ENCODE measurements at regions not wholly inside any gene's neighbourhood (a gene's known extent, or its start where the extent isn't known, plus 50 kb on each side); places are given as distances from the start of the nearest gene placed in this dataset.

DNA sequence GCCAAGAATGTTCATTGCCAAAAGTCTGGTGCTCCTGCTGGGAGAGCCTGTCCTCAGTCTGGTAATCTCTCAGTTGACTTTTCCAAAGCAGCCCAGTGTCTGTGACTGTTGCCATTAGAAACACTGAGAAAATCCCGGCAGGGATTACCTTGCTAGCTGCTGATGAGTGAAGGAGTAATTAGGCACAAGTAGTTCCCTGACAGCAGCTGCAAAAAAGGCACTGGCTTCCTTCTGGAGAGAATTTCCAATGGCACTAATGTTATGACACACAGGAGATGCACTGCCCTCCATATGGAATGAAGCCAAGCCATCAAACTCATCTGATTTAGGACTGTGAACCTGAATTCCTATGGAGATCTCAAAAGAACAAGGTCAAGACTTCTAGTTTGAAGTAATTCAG lies 1321.2 kb upstream of the SEL1L start:
- no peaks in the 10 kb centered on the region for H3K36me3 Mint-ChIP-seq
- H3K27ac Mint-ChIP-seq: no peak overlapping the region
- no peaks in the 10 kb centered on the region for H3K27me3 Mint-ChIP-seq (ENCODE audit: low read depth in 2 of 2)
- no peaks in the 10 kb centered on the region for H3K27me3 ChIP-seq (ENCODE audit: control insufficient read depth, insufficient read depth, low read length)
- H3K9me3 ChIP-seq (ENCODE audit: control insufficient read depth, insufficient read depth, low read length): no peaks in the 10 kb centered on the region
- no peak overlapping the region for H3K4me3 Mint-ChIP-seq
- WGBS (ENCODE audit: insufficient coverage): 86% methylated on average over 1 of the region's 1 CpG
- no peak for DNase-seq
- H3K4me1 ChIP-seq (ENCODE audit: control insufficient read depth, insufficient read depth, low read length): no peaks in the 10 kb centered on the region
- peaks cover 14 to 16% of the 10 kb centered on the region in 2 donors for H3K9me3 Mint-ChIP-seq
- ATAC-seq: no peak
- H3K27ac ChIP-seq (ENCODE audit: low read length): no peak overlapping the region
- intact Hi-C loops (cut with micrococcal nuclease): no loop called here
- no peaks in the 10 kb centered on the region for H3K4me1 Mint-ChIP-seq
- TF ChIP-seq, protein P1, sequence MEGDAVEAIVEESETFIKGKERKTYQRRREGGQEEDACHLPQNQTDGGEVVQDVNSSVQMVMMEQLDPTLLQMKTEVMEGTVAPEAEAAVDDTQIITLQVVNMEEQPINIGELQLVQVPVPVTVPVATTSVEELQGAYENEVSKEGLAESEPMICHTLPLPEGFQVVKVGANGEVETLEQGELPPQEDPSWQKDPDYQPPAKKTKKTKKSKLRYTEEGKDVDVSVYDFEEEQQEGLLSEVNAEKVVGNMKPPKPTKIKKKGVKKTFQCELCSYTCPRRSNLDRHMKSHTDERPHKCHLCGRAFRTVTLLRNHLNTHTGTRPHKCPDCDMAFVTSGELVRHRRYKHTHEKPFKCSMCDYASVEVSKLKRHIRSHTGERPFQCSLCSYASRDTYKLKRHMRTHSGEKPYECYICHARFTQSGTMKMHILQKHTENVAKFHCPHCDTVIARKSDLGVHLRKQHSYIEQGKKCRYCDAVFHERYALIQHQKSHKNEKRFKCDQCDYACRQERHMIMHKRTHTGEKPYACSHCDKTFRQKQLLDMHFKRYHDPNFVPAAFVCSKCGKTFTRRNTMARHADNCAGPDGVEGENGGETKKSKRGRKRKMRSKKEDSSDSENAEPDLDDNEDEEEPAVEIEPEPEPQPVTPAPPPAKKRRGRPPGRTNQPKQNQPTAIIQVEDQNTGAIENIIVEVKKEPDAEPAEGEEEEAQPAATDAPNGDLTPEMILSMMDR (IDR thresholded peaks at IDR 0.05): no peak
- H3K4me3 ChIP-seq (ENCODE audit: low read length): no peak overlapping the region
- H3K36me3 ChIP-seq (ENCODE audit: control insufficient read depth, insufficient read depth, low read length): no peaks in the 10 kb centered on the region

DNA sequence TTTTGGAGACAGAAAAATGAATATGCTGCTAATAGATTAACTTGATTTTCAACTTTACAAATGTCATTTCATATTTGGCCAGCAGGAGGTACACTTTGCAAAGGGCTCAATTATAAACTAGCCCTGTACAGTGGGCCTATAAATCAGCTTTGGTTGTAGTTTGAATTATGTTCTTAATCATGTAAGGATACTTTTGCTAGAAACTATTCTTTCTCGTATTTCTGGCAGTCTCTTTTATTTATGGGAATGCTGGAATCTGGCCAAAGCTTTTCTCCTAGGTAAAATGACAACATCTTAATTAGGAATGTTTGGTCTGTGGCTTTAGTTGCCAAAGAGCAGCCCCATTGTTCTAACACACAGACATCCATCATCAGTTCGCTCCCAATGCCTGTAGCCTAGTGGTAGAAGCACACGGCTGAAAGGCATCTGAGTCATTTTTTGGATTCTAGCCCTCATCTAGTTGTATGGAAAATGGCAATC lies 1322.3 kb upstream of the SEL1L start:
- Histone ChIP-seq H3K27ac (ENCODE audit: low read length) (no peak overlapping the region), H3K36me3 (ENCODE audit: control insufficient read depth, insufficient read depth, low read length) (no peaks in the 10 kb centered on the region), H3K4me1 (ENCODE audit: control insufficient read depth, insufficient read depth, low read length) (no peaks in the 10 kb centered on the region), H3K4me3 (ENCODE audit: low read length) (no peak overlapping the region), H3K9me3 (ENCODE audit: control insufficient read depth, insufficient read depth, low read length) (no peaks in the 10 kb centered on the region), H3K27me3 (ENCODE audit: control insufficient read depth, insufficient read depth, low read length) (no peaks in the 10 kb centered on the region)
- TF ChIP-seq, protein P1 (IDR thresholded peaks at IDR 0.05): no peak
- ATAC-seq (no peak), DNase-seq (no peak)
- H3K27me3 Mint-ChIP-seq (ENCODE audit: low read depth in 2 of 2): no peaks in the 10 kb centered on the region
- no peaks in the 10 kb centered on the region for H3K36me3 Mint-ChIP-seq
- intact Hi-C loops (cut with micrococcal nuclease): no loop called here
- H3K4me3 Mint-ChIP-seq: no peak overlapping the region
- peaks cover 9 to 12% of the 10 kb centered on the region in 2 donors for H3K9me3 Mint-ChIP-seq
- WGBS (ENCODE audit: insufficient coverage): 49% methylated on average over 3 of the region's 3 CpGs
- H3K27ac Mint-ChIP-seq: no peak overlapping the region
- H3K4me1 Mint-ChIP-seq: no peaks in the 10 kb centered on the region

DNA sequence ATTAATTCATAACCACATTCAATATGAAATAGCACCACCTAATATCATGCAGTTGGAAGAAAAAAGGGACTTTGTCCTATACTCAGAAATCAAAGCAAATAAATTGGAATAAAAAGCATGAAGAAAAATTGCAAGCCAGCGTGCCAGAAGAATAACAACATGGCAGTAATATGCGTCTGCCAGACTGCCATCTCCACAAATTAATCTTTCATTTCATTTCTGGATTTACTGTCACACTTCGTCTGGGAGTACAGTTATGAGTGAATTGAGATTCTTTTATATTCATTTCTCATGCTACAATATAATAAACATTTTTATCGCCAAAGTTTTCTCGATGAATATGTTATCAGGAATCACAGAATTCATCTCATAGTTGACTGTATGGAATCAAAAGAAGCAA lies 1327.7 kb upstream of the SEL1L start:
- Mint-ChIP-seq H3K36me3 (no peaks in the 10 kb centered on the region), H3K9me3 (peaks cover 12 to 19% of the 10 kb centered on the region in 2 donors), H3K27me3 (ENCODE audit: low read depth in 2 of 2) (no peaks in the 10 kb centered on the region), H3K4me1 (no peaks in the 10 kb centered on the region), H3K4me3 (no peak overlapping the region), H3K27ac (no peak overlapping the region)
- no peak for ATAC-seq
- H3K4me1 ChIP-seq (ENCODE audit: control insufficient read depth, insufficient read depth, low read length): no peaks in the 10 kb centered on the region
- H3K4me3 ChIP-seq (ENCODE audit: low read length): no peak overlapping the region
- no peak overlapping the region for H3K27ac ChIP-seq (ENCODE audit: low read length)
- TF ChIP-seq, protein P1 (IDR thresholded peaks at IDR 0.05): no peak
- WGBS (ENCODE audit: insufficient coverage): 90% methylated on average over 2 of the region's 5 CpGs
- H3K27me3 ChIP-seq (ENCODE audit: control insufficient read depth, insufficient read depth, low read length): no peaks in the 10 kb centered on the region
- intact Hi-C loops (cut with micrococcal nuclease): no loop called here
- H3K36me3 ChIP-seq (ENCODE audit: control insufficient read depth, insufficient read depth, low read length): no peaks in the 10 kb centered on the region
- no peak for DNase-seq
- no peaks in the 10 kb centered on the region for H3K9me3 ChIP-seq (ENCODE audit: control insufficient read depth, insufficient read depth, low read length)

DNA sequence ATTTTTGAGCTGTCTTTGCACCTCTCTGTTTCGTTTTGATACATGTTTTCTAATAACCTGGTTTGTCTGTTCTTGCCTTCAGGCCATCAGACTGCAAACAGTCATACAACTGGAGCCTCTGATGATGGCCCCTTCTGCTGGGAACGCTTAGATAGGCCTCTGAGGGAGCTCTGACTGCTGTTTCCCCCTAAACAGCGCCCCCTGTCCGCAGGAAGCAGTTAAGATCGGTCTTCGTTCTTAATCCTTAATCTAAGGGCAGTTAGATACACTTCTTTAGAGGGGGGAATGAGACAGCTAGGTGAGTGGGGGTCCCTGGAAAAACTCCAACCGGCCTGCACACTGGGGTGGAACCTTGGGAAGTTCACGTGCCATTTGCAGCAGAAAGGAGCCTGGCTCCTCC lies 1338.8 kb upstream of the SEL1L start:
- H3K9me3 Mint-ChIP-seq: peaks cover 0 to 18% of the 10 kb centered on the region in 2 donors
- ATAC-seq (no peak), DNase-seq (no peak)
- 53% methylated on average over 8 of the region's 8 CpGs for WGBS (ENCODE audit: insufficient coverage)
- H3K27ac ChIP-seq (ENCODE audit: low read length): no peak overlapping the region
- H3K27me3 Mint-ChIP-seq (ENCODE audit: low read depth in 2 of 2): no peaks in the 10 kb centered on the region
- no peak overlapping the region for H3K27ac Mint-ChIP-seq
- no peaks in the 10 kb centered on the region for H3K4me1 Mint-ChIP-seq
- intact Hi-C loops (cut with micrococcal nuclease): no loop called here
- no peaks in the 10 kb centered on the region for H3K4me1 ChIP-seq (ENCODE audit: control insufficient read depth, insufficient read depth, low read length)
- no peaks in the 10 kb centered on the region for H3K36me3 ChIP-seq (ENCODE audit: control insufficient read depth, insufficient read depth, low read length)
- peaks cover 6% of the 10 kb centered on the region for H3K36me3 Mint-ChIP-seq
- no peaks in the 10 kb centered on the region for H3K27me3 ChIP-seq (ENCODE audit: control insufficient read depth, insufficient read depth, low read length)
- H3K4me3 ChIP-seq (ENCODE audit: low read length): no peak overlapping the region
- peaks cover 9% of the 10 kb centered on the region for H3K9me3 ChIP-seq (ENCODE audit: control insufficient read depth, insufficient read depth, low read length)
- TF ChIP-seq, protein P1 (IDR thresholded peaks at IDR 0.05): no peak
- no peak overlapping the region for H3K4me3 Mint-ChIP-seq

Measured in natural killer cell (primary cell).